Left ventricle myocardium inferior (tissue), 1 donor: ENCODE measurements at regions not wholly inside any gene's neighbourhood (a gene's known extent, or its start where the extent isn't known, plus 50 kb on each side); places are given as distances from the start of the nearest gene placed in this dataset.

Experiments
- DNase-seq: peaks from one replicate; pipeline ENCODE4 v3.0.0-alpha.2; 2020
- H3K27ac ChIP-seq: fragments of 200-600 bp; replicated peaks from 2 replicates; pipeline ENCODE4 v1.8.0; 2021
- H3K27me3 ChIP-seq: fragments of 200-600 bp; 2 replicates; pipeline ENCODE4 v1.8.0; 2021; ENCODE audit warnings: low read depth
- H3K36me3 ChIP-seq: fragments of 200-600 bp; 2 replicates; pipeline ENCODE4 v1.8.0; 2021
- H3K4me1 ChIP-seq: fragments of 200-600 bp; 2 replicates; pipeline ENCODE4 v1.8.0; 2021
- H3K4me3 ChIP-seq: fragments of 200-600 bp; 2 replicates; pipeline ENCODE4 v1.8.0; 2021; ENCODE audit warnings: mild to moderate bottlenecking, moderate library complexity
- H3K9me3 ChIP-seq: fragments of 200-600 bp; replicated peaks from 2 replicates; pipeline ENCODE4 v1.8.0; 2021
- CTCF ChIP-seq: fragments of 200-600 bp; IDR thresholded peaks from 2 replicates; pipeline ENCODE4 v1.8.0; 2021; ENCODE audit warnings: antibody characterized with exemption, mild to moderate bottlenecking, borderline replicate concordance
- intact Hi-C: fragments of 100-400 bp; cut with micrococcal nuclease; formaldehyde crosslinking; loops from one replicate; pipeline ENCODE4 v1.11.0; 2022
- donor health status: DM: no; HTN: yes; CAD: no; lungs with severe emphysema.

GRCh38 chrX:118257781-118258180 lies 88.1 kb upstream of the WDR44 start:
- Histone ChIP-seq H3K36me3 (no peaks in the 10 kb centered on the region), H3K27me3 (no peaks in the 10 kb centered on the region), H3K4me1 (no peaks in the 10 kb centered on the region), H3K27ac (no peak overlapping the region), H3K4me3 (no peak overlapping the region), H3K9me3 (no peaks in the 10 kb centered on the region)
- intact Hi-C loops, result no loop called here
- no peak for DNase-seq
- no peak for TF ChIP-seq CTCF

DNA sequence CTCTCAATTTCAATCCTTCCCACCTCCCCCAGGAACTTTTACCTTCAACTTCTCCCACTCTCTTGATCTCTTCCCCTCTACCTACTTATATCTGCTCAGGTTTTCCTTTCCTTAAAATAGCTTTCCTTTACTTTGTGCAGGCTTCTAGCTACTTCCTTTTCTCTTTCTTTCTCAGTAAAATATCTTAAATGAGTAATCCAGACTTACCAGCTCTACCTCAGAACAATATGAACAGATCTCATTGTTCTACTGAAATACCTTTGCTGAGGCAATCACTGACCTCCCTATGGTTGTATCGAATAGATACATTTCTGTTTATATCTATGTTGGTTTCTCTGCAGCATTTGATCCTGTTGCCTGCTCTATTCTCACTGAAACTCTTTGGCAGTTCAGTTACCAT lies 86.7 kb upstream of the WDR44 start:
- Histone ChIP-seq H3K4me3 (no peak overlapping the region), H3K9me3 (no peaks in the 10 kb centered on the region), H3K4me1 (no peaks in the 10 kb centered on the region), H3K36me3 (no peaks in the 10 kb centered on the region), H3K27ac (no peak overlapping the region), H3K27me3 (no peaks in the 10 kb centered on the region)
- intact Hi-C loops, result no loop called here
- no peak for TF ChIP-seq CTCF
- DNase-seq, result no peak

GRCh38 chrX:118261151-118261550 lies 84.8 kb upstream of the WDR44 start:
- Histone ChIP-seq H3K27ac (no peak overlapping the region), H3K4me3 (no peak overlapping the region), H3K27me3 (no peaks in the 10 kb centered on the region), H3K9me3 (no peaks in the 10 kb centered on the region), H3K4me1 (no peaks in the 10 kb centered on the region), H3K36me3 (no peaks in the 10 kb centered on the region)
- TF ChIP-seq CTCF, result no peak
- intact Hi-C loops, result no loop called here
- no peak for DNase-seq

DNA sequence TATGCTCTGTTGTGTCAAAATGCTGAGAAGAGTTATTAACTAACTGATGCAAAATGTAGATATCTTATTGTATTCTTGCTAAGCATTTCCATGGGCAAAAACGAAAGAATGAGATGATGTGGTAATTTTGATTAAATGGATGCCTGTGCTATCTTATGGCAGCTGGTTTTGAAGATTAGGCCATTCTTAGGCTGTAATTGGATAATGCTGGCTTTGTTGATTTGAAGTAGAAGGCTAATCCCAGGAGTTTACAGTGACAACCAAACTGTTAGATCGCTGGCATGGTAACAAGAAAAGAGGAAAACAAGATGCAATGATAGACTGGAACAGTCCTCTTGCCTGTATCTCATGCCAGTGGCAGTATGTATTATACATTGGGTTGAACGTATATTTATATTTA lies 74.1 kb upstream of the WDR44 start:
- no peak for TF ChIP-seq CTCF
- H3K9me3 ChIP-seq, result no peaks in the 10 kb centered on the region
- no peaks in the 10 kb centered on the region for H3K27me3 ChIP-seq
- no peaks in the 10 kb centered on the region for H3K4me1 ChIP-seq
- DNase-seq, result no peak
- intact Hi-C loops, result no loop called here
- no peak overlapping the region for H3K4me3 ChIP-seq
- H3K36me3 ChIP-seq, result no peaks in the 10 kb centered on the region
- no peak overlapping the region for H3K27ac ChIP-seq

- no peak overlapping the region for H3K27ac ChIP-seq
- no peaks in the 10 kb centered on the region for H3K27me3 ChIP-seq
- no peaks in the 10 kb centered on the region for H3K9me3 ChIP-seq
- intact Hi-C loops, result no loop called here
- no peak for TF ChIP-seq CTCF
- no peaks in the 10 kb centered on the region for H3K4me1 ChIP-seq
- H3K4me3 ChIP-seq, result no peak overlapping the region
- no peak for DNase-seq
- no peaks in the 10 kb centered on the region for H3K36me3 ChIP-seq
Observed at GRCh38 chrX:118272242-118272641, 73.7 kb upstream of the WDR44 start.
